GM23338 (cell line): ENCODE measurements at regions not wholly inside any gene's neighbourhood (a gene's known extent, or its start where the extent isn't known, plus 50 kb on each side); places are given as distances from the start of the nearest gene placed in this dataset.

Experiments used
- ATAC-seq: fragments of 200-7000 bp; cut with Tn5 transposase; 3 replicates; pipeline ENCODE4 v1.9.1; 2020
- DNase-seq: peaks from one replicate; pipeline ENCODE4 v3.0.0-alpha.2; 2015; ENCODE audit warnings: low spot score
- H2AFZ ChIP-seq: fragments of 200-600 bp; sonication (generic); 2 replicates; pipeline ENCODE4 v1.8.0; 2016; ENCODE audit warnings: antibody characterized with exemption, mild to moderate bottlenecking, moderate library complexity
- H3F3A ChIP-seq: fragments of 200-600 bp; sonication (generic); replicated peaks from 2 replicates; pipeline ENCODE4 v1.8.0; 2017; ENCODE audit warnings: antibody characterized with exemption, mixed run types, low read depth
- H3K27ac ChIP-seq: fragments of 200-600 bp; sonication (generic); 2 replicates; pipeline ENCODE4 v1.6.1; 2016; ENCODE audit warnings: low read depth
- H3K27me3 ChIP-seq: fragments of 200-600 bp; sonication (generic); 2 replicates; pipeline ENCODE4 v1.8.0; 2016; ENCODE audit warnings: mild to moderate bottlenecking, mixed run types, moderate library complexity; ENCODE audit not compliant: insufficient read depth
- H3K36me3 ChIP-seq: fragments of 200-600 bp; sonication (generic); 2 replicates; pipeline ENCODE4 v1.8.0; 2016; ENCODE audit warnings: mild to moderate bottlenecking; ENCODE audit not compliant: insufficient read depth
- H3K4me1 ChIP-seq: fragments of 200-600 bp; sonication (generic); 2 replicates; pipeline ENCODE4 v1.8.0; 2016; ENCODE audit warnings: mild to moderate bottlenecking, moderate library complexity; ENCODE audit not compliant: insufficient read depth
- H3K4me2 ChIP-seq: fragments of 200-600 bp; sonication (generic); 2 replicates; pipeline ENCODE4 v1.7.1; 2017; ENCODE audit warnings: mixed run types
- H3K4me3 ChIP-seq: fragments of 200-600 bp; sonication (generic); 2 replicates; pipeline ENCODE4 v1.6.1; 2016; ENCODE audit warnings: mixed run types
- H3K79me2 ChIP-seq: fragments of 200-600 bp; sonication (generic); replicated peaks from 2 replicates; pipeline ENCODE4 v1.8.0; 2017; ENCODE audit warnings: mild to moderate bottlenecking; ENCODE audit not compliant: insufficient read depth
- H3K9me2 ChIP-seq: fragments of 200-600 bp; sonication (generic); 2 replicates; pipeline ENCODE4 v1.8.0; 2017; ENCODE audit not compliant: insufficient read depth
- H4K20me1 ChIP-seq: fragments of 200-600 bp; sonication (generic); replicated peaks from 2 replicates; pipeline ENCODE4 v1.8.0; 2017; ENCODE audit warnings: mild to moderate bottlenecking; ENCODE audit not compliant: insufficient read depth
- H3K27ac Mint-ChIP-seq: 2 replicates; pipeline ENCODE4 v1.8.0; 2020; ENCODE audit warnings: inconsistent platforms, mild to moderate bottlenecking, moderate library complexity, mixed read lengths
- H3K27me3 Mint-ChIP-seq: 3 replicates; pipeline ENCODE4 v1.8.0; 2022; ENCODE audit warnings: low read depth, mild to moderate bottlenecking, moderate library complexity, mixed read lengths, inconsistent platforms; ENCODE audit not compliant: insufficient read depth, poor library complexity
- H3K36me3 Mint-ChIP-seq: 3 replicates; pipeline ENCODE4 v1.8.0; 2021; ENCODE audit warnings: low read depth, mild to moderate bottlenecking, inconsistent platforms, moderate library complexity, mixed read lengths
- H3K4me1 Mint-ChIP-seq: 3 replicates; pipeline ENCODE4 v1.8.0; 2020; ENCODE audit warnings: mild to moderate bottlenecking, inconsistent platforms, mixed read lengths
- H3K4me3 Mint-ChIP-seq: 3 replicates; pipeline ENCODE4 v1.8.0; 2021; ENCODE audit warnings: moderate library complexity, mild to moderate bottlenecking, inconsistent platforms, mixed read lengths
- H3K9me3 Mint-ChIP-seq: 3 replicates; pipeline ENCODE4 v1.8.0; 2020; ENCODE audit warnings: moderate library complexity, mild to moderate bottlenecking, inconsistent platforms, mixed read lengths
- CREB1 ChIP-seq: fragments of 250-450 bp; sonication (Bioruptor Pico); IDR thresholded peaks from 2 replicates; pipeline ENCODE4 v1.5.0; 2020; ENCODE audit warnings: low read depth, mild to moderate bottlenecking, moderate library complexity
- ETS1 ChIP-seq: IDR thresholded peaks from 2 replicates; pipeline ENCODE4 v1.6.1; 2016; ENCODE audit warnings: antibody characterized with exemption
- EZH2 ChIP-seq: fragments of 200-600 bp; sonication (generic); IDR thresholded peaks from one replicate; pipeline ENCODE4 v1.8.0; 2017; ENCODE audit warnings: antibody characterized with exemption, mild to moderate bottlenecking, low read depth; ENCODE audit not compliant: unreplicated experiment
- EZH2phosphoT487 ChIP-seq: fragments of 200-600 bp; sonication (generic); IDR thresholded peaks from one replicate; pipeline ENCODE4 v1.8.1; 2018; ENCODE audit warnings: antibody characterized with exemption; ENCODE audit not compliant: unreplicated experiment
- JUNB ChIP-seq: IDR thresholded peaks from one replicate; pipeline ENCODE4 v1.6.1; 2016; ENCODE audit warnings: antibody characterized with exemption; ENCODE audit not compliant: unreplicated experiment
- NANOG ChIP-seq: IDR thresholded peaks from 2 replicates; pipeline ENCODE4 v1.6.1; 2016; ENCODE audit warnings: antibody characterized with exemption, borderline replicate concordance
- POLR2AphosphoS5 ChIP-seq: IDR thresholded peaks from 2 replicates; pipeline ENCODE4 v1.6.1; 2016; ENCODE audit warnings: antibody characterized with exemption, low read depth
- STAT1 ChIP-seq: IDR thresholded peaks from one replicate; pipeline ENCODE4 v1.6.1; 2016; ENCODE audit warnings: antibody characterized with exemption; ENCODE audit not compliant: unreplicated experiment
- ZNF114 ChIP-seq: fragments of 250-450 bp; sonication (Bioruptor Pico); IDR thresholded peaks from 2 replicates; pipeline ENCODE4 v1.5.0; 2020; ENCODE audit warnings: mild to moderate bottlenecking, moderate library complexity
- ZNF462 ChIP-seq: fragments of 250-450 bp; sonication (Bioruptor Pico); IDR thresholded peaks from 2 replicates; pipeline ENCODE4 v1.5.0; 2020; ENCODE audit warnings: mild to moderate bottlenecking, moderate library complexity

GRCh38 chr1:173107696-173108095 lies 57.0 kb upstream of the TNFSF18 start (continued):
- TF ChIP-seq ZNF462 (CRISPR knock-in tag) (no peak), EZH2phosphoT487 (no peak)

GRCh38 chr1:173103006-173103405 lies 52.3 kb upstream of the TNFSF18 start:
- Histone ChIP-seq H2AFZ (no peak overlapping the region), H3K79me2 (no peaks in the 10 kb centered on the region), H3K27me3 (no peaks in the 10 kb centered on the region; the same call in 1 of the 2 replicates), H3K27ac (no peak overlapping the region), H4K20me1 (no peaks in the 10 kb centered on the region), H3K4me1 (no peaks in the 10 kb centered on the region), H3K4me2 (no peak overlapping the region), H3K36me3 (0 out of 2 replicates have a peak, but pooled peaks cover 3% of the 10 kb centered on the region), H3F3A (no peaks in the 10 kb centered on the region), H3K9me2 (no peaks in the 10 kb centered on the region; the same call in 1 of the 2 replicates), H3K4me3 (no peak overlapping the region)
- Mint-ChIP-seq H3K4me3 (no peak overlapping the region), H3K9me3 (peaks cover 28% of the 10 kb centered on the region; the same call in 2 of the 3 replicates), H3K27ac (no peak overlapping the region), H3K4me1 (no peaks in the 10 kb centered on the region), H3K36me3 (peaks cover 4% of the 10 kb centered on the region; the same call in 1 of the 3 replicates), H3K27me3 (no peaks in the 10 kb centered on the region)
- ATAC-seq (no peak), DNase-seq (no peak)
- TF ChIP-seq NANOG (no peak), JUNB (no peak), ZNF462 (CRISPR knock-in tag) (no peak), ZNF114 (CRISPR knock-in tag) (no peak), STAT1 (no peak), EZH2 (no peak), ETS1 (no peak), POLR2AphosphoS5 (no peak), CREB1 (CRISPR knock-in tag) (no peak)
